HUES48 (cell line): ENCODE measurements at regions not wholly inside any gene's neighbourhood (a gene's known extent, or its start where the extent isn't known, plus 50 kb on each side); places are given as distances from the start of the nearest gene placed in this dataset.
"Not testable (repeated sequence)": the region's sequence is repeated elsewhere in the genome, so short reads cannot be mapped to it uniquely, and the experiment has no call there.

Source experiments
- H3K27ac ChIP-seq: one replicate; pipeline ENCODE4 v1.7.0; 2013; ENCODE audit warnings: low read depth, low read length, inconsistent platforms
- H3K27me3 ChIP-seq: 2 replicates; pipeline ENCODE4 v1.6.1; 2013; ENCODE audit warnings: mild to moderate bottlenecking, low read length; ENCODE audit not compliant: control insufficient read depth, insufficient read depth
- H3K36me3 ChIP-seq: 2 replicates; pipeline ENCODE4 v1.6.1; 2013; ENCODE audit warnings: low read length; ENCODE audit not compliant: control insufficient read depth, insufficient read depth
- H3K4me1 ChIP-seq: 2 replicates; pipeline ENCODE4 v1.6.1; 2013; ENCODE audit warnings: mild to moderate bottlenecking, low read length; ENCODE audit not compliant: control insufficient read depth, insufficient read depth
- H3K4me3 ChIP-seq: 2 replicates; pipeline ENCODE4 v1.5.1; 2013; ENCODE audit warnings: mild to moderate bottlenecking, low read depth, low read length
- H3K9ac ChIP-seq: 2 replicates; pipeline ENCODE4 v1.6.1; 2013; ENCODE audit warnings: mild to moderate bottlenecking, low read depth, low read length, moderate library complexity
- H3K9me3 ChIP-seq: 2 replicates; pipeline ENCODE4 v1.6.1; 2013; ENCODE audit warnings: low read length; ENCODE audit not compliant: control insufficient read depth, insufficient read depth

DNA sequence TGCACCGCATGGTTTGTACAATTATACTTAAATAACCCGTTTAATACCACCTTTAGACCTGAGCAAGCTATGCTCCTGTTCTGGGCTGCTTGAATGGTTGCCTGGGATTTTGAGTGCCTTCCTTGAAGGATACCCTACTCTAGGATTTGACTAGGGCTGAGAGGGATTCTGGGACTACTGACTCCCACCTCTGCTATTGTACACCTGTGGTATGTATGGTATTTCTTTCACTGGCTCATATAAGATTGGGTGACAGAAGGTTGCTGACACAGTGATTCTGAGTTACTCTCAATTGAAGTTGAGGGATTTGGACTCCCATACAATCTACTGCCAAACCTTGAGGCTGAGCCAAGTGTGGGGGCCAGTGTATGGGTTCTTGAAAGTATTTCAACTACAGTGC, 494.4 kb upstream of the SEMA3D start:
- Histone ChIP-seq H3K27ac (no peak overlapping the region), H3K9me3 (peaks cover 13% of the 10 kb centered on the region)

DNA sequence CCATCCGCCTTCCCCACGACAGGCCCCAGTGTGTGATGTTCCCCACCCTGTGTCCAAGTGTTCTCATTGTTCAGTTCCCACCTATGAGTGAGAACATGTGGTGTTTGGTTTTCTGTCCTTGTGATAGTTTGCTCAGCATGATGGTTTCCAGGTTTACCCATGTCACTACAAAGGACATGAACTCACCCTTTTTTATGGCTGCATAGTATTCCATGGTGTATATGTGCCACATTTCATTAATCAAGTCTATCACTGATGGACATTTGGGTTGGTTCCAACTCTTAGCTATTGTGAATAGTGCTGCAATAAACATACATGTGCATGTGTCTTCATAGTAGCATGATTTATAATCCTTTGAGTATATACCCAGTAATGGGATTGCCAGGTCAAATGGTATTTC, 488.2 kb upstream of the SEMA3D start:
- not testable (repeated sequence) for H3K4me3 ChIP-seq, H3K27me3 ChIP-seq, H3K27ac ChIP-seq, H3K9me3 ChIP-seq, H3K36me3 ChIP-seq, H3K4me1 ChIP-seq, H3K9ac ChIP-seq

More for the DNA sequence above, 494.4 kb upstream of the SEMA3D start:
- Histone ChIP-seq H3K9ac (no peak overlapping the region), H3K4me3 (no peak overlapping the region), H3K4me1 (no peaks in the 10 kb centered on the region), H3K36me3 (no peaks in the 10 kb centered on the region), H3K27me3 (no peaks in the 10 kb centered on the region)

DNA sequence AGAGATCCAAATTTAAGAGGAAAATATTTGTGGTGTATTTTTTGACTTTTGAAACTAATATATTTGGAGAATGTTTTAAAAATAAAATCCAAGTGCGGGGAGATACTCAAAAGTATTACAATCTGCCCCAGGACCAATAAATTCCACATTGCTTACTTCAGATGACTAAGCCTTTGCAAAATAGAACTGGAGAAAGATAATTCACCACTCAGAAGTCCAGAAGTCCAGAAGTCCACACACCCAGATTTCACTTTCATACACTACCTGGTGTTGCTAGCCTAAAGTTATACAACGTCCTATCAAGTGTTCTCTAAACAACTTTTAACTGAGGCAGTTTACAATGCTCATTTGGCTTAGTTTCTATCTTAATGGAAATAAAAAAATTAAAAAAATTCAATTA, 487.0 kb upstream of the SEMA3D start:
- no peak overlapping the region for H3K4me3 ChIP-seq
- H3K4me1 ChIP-seq, result 0 out of 2 replicates have a peak, but pooled peaks cover 3% of the 10 kb centered on the region
- no peaks in the 10 kb centered on the region for H3K27me3 ChIP-seq
- no peaks in the 10 kb centered on the region for H3K36me3 ChIP-seq
- no peak overlapping the region for H3K27ac ChIP-seq
- no peak overlapping the region for H3K9ac ChIP-seq
- H3K9me3 ChIP-seq, result no peaks in the 10 kb centered on the region

DNA sequence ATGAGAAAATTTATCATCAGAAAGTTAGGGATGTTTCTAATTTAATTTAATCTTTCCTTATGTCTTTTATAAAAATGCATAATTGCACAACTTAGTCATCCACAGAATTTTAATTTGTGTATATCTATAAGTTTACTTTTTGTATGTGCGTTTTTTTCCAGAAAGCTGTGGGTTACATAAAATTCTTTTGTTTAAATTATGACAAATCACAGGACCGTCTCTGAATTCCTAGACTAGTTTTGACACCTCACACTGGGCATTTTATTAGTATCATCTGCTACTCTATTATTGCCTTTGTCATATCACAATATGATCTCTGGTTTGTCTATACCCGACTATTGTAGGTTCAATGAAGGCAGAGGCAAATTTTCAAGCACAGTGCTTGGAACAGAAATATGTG, 482.4 kb upstream of the SEMA3D start:
- Histone ChIP-seq H3K36me3 (no peaks in the 10 kb centered on the region), H3K27me3 (no peaks in the 10 kb centered on the region), H3K9ac (no peak overlapping the region), H3K4me3 (no peak overlapping the region), H3K9me3 (no peaks in the 10 kb centered on the region), H3K27ac (no peak overlapping the region), H3K4me1 (0 out of 2 replicates have a peak, but pooled peaks cover 3% of the 10 kb centered on the region)

- no peak overlapping the region for H3K4me3 ChIP-seq
- no peak overlapping the region for H3K27ac ChIP-seq
Observed at GRCh38 chr7:85664341-85664740, 477.5 kb upstream of the SEMA3D start.

GRCh38 chr7:85659364-85659763, 472.5 kb upstream of the SEMA3D start:
- Histone ChIP-seq H3K27ac (no peak overlapping the region), H3K27me3 (no peaks in the 10 kb centered on the region), H3K9me3 (no peaks in the 10 kb centered on the region), H3K4me1 (no peaks in the 10 kb centered on the region), H3K4me3 (no peak overlapping the region), H3K36me3 (no peaks in the 10 kb centered on the region), H3K9ac (no peak overlapping the region)

More at GRCh38 chr7:85664341-85664740, 477.5 kb upstream of the SEMA3D start:
- H3K27me3 ChIP-seq, result no peaks in the 10 kb centered on the region
- H3K9me3 ChIP-seq, result no peaks in the 10 kb centered on the region
- no peak overlapping the region for H3K9ac ChIP-seq
- no peaks in the 10 kb centered on the region for H3K4me1 ChIP-seq
- H3K36me3 ChIP-seq, result no peaks in the 10 kb centered on the region

DNA sequence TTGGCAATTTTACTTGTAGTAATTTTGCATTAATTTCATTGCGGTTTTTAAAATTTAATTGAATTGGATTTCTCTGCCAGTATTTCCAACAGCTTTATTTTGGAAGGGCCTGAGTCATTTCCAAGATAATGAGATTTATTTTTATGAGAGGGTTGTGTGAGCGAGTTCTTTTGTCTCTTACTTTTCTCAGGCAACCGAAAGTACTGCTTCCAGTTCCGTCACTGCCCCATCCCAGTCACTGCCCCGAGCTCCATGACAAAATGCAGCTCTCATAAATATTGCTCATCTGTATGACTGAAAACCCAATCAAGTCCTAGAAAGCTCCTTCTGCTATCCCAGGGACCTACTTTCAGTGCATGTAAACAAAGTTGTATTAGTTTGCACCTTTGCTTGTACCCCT, 468.4 kb upstream of the SEMA3D start:
- Histone ChIP-seq H3K27ac (no peak overlapping the region), H3K4me3 (no peak overlapping the region)

GRCh38 chr7:85644272-85644671, 457.4 kb upstream of the SEMA3D start:
- Histone ChIP-seq H3K9ac (no peak overlapping the region), H3K4me1 (no peaks in the 10 kb centered on the region)

More for the DNA sequence above, 468.4 kb upstream of the SEMA3D start:
- H3K9ac ChIP-seq, result no peak overlapping the region
- no peaks in the 10 kb centered on the region for H3K4me1 ChIP-seq
- no peaks in the 10 kb centered on the region for H3K27me3 ChIP-seq
- no peaks in the 10 kb centered on the region for H3K9me3 ChIP-seq
- no peaks in the 10 kb centered on the region for H3K36me3 ChIP-seq

DNA sequence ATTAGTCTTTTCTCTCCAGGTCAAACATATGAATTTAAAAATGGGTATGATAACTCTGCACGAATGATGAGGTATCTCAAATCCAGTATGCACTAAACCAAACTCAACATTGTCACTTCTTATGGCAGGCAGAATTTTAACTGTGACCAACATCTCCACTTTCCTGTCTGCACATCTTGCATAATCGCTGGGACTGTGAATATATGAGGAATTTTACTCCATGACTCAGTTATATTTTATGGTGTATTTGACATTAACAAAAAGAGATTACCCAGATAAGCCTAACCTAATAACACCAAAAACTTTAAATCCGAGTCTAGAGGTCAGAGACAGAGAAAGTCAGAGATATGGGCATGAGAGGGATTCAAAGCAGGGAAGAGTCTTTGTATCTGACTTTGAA, 454.5 kb upstream of the SEMA3D start:
- Histone ChIP-seq H3K27ac (no peak overlapping the region), H3K36me3 (no peaks in the 10 kb centered on the region), H3K27me3 (no peaks in the 10 kb centered on the region), H3K9ac (no peak overlapping the region), H3K4me3 (no peak overlapping the region), H3K4me1 (no peaks in the 10 kb centered on the region), H3K9me3 (no peaks in the 10 kb centered on the region)

More at GRCh38 chr7:85644272-85644671, 457.4 kb upstream of the SEMA3D start:
- Histone ChIP-seq H3K9me3 (no peaks in the 10 kb centered on the region), H3K27me3 (no peaks in the 10 kb centered on the region), H3K4me3 (no peak overlapping the region), H3K27ac (no peak overlapping the region), H3K36me3 (no peaks in the 10 kb centered on the region)

GRCh38 chr7:85638394-85638793, 451.5 kb upstream of the SEMA3D start:
- no peaks in the 10 kb centered on the region for H3K36me3 ChIP-seq
- peaks cover 3% of the 10 kb centered on the region; the same call in 1 of the 2 replicates for H3K4me1 ChIP-seq
- no peak overlapping the region for H3K9ac ChIP-seq
- no peaks in the 10 kb centered on the region for H3K27me3 ChIP-seq
- H3K4me3 ChIP-seq, result no peak overlapping the region
- no peak overlapping the region for H3K27ac ChIP-seq
- no peaks in the 10 kb centered on the region for H3K9me3 ChIP-seq

DNA sequence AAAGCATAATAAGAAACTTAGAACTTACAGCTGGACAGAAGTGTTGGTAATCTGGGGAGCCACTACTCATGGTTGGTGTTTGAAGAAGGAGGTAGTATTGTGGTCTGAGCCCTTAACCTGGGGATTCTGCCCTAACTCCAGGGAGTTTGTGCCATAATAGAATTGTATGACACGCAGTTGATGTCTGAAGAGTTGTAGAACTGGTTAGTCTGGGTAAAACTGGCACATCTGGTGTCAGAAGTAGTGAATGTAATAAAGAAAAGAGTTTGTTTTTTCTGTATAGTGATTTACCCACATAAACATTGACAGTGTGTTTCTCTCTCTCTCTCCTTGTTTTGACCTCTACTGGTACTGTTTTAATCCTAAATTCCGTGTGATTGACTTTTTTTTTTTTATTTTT, 448.1 kb upstream of the SEMA3D start:
- no peak overlapping the region for H3K9ac ChIP-seq
- peaks cover 19% of the 10 kb centered on the region for H3K4me1 ChIP-seq
- H3K4me3 ChIP-seq, result no peak overlapping the region
- no peaks in the 10 kb centered on the region for H3K36me3 ChIP-seq
- H3K27ac ChIP-seq, result no peak overlapping the region
- no peaks in the 10 kb centered on the region for H3K27me3 ChIP-seq
- H3K9me3 ChIP-seq, result no peaks in the 10 kb centered on the region
